GM12873 (cell line): ENCODE measurements at regions not wholly inside any gene's neighbourhood (a gene's known extent, or its start where the extent isn't known, plus 50 kb on each side); places are given as distances from the start of the nearest gene placed in this dataset.

Experiments
- TF ChIP-seq, protein P1 (sequence below): IDR thresholded peaks from 2 replicates; pipeline ENCODE4 v1.5.1; 2012; ENCODE audit warnings: low read depth, mild to moderate bottlenecking, moderate library complexity, low read length, control low read depth; ENCODE audit not compliant: insufficient read depth; ENCODE audit errors: missing control alignments

DNA sequence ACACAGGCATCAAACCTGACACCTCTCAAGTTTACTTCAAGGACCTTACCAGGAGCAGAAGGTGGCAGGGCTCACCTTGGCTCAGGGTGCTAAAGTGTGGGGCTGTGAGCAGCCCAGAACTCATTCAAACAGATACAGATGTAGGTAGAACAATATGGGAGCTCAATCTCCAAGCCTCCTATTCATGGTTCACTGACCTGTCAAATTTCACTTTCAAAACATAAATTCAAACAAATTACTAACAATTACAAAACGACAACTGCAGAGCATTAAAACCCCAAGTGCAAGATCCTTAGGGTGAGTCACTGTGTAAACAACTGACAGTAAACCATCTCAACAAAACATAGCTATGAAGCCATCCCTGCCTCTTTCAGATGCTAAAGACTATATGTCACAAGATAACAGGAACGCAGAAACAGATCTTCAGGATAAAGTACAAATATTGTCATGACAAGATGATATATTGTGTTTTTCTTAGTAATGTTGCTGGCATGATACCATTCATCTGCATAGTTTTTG is 303.5 kb upstream of the ANO3 start:
- TF ChIP-seq, protein P1, sequence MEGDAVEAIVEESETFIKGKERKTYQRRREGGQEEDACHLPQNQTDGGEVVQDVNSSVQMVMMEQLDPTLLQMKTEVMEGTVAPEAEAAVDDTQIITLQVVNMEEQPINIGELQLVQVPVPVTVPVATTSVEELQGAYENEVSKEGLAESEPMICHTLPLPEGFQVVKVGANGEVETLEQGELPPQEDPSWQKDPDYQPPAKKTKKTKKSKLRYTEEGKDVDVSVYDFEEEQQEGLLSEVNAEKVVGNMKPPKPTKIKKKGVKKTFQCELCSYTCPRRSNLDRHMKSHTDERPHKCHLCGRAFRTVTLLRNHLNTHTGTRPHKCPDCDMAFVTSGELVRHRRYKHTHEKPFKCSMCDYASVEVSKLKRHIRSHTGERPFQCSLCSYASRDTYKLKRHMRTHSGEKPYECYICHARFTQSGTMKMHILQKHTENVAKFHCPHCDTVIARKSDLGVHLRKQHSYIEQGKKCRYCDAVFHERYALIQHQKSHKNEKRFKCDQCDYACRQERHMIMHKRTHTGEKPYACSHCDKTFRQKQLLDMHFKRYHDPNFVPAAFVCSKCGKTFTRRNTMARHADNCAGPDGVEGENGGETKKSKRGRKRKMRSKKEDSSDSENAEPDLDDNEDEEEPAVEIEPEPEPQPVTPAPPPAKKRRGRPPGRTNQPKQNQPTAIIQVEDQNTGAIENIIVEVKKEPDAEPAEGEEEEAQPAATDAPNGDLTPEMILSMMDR, result no peak

GRCh38 chr11:26030399-26030798 is 301.5 kb upstream of the ANO3 start:
- TF ChIP-seq, protein P1, result no peak

DNA sequence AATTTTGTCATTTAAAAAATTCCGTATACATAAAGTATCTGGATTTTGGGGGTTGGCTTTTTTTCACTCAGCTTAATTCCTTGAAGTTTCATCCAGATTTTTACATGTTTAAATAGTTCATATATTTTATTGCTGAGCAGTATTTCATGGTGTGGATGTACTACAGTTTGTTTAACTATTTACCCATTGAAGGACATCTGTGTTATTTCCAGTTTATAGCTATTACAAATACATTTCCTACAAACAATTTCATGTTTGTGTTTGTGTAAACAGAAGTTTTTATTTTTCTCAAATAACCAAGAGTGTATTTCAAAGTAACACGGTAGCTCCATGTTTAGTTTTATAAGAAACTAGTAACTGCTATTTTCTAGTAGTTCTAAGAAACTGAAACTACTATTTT is 299.7 kb upstream of the ANO3 start:
- TF ChIP-seq, protein P1, result no peak

- TF ChIP-seq, protein P1, result no peak
Measured at GRCh38 chr11:26035696-26036095, 296.2 kb upstream of the ANO3 start.

GRCh38 chr11:26037716-26038115 is 294.2 kb upstream of the ANO3 start:
- TF ChIP-seq, protein P1, result no peak

DNA sequence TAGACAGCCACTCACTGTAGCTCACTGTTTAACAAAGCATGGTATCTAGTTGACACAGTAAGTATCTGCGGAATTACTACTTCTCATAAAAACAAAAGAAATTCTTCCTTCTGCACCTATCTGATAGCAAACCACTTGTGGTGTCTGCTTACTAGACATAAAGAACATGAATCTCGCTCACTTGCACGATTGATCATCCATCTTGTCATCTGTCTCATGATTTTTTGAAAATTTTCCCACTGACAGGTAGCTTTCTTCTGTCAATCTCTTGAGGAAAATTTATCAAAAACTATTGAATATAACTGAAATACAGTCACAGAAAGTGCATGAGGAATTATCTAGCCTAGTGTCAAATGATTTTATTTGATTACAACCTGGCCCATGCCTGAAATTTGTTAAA is 291.6 kb upstream of the ANO3 start:
- TF ChIP-seq, protein P1, result no peak

GRCh38 chr11:26042113-26042512 is 289.8 kb upstream of the ANO3 start:
- TF ChIP-seq, protein P1, result no peak

GRCh38 chr11:26043665-26044064 is 288.3 kb upstream of the ANO3 start:
- TF ChIP-seq, protein P1, result no peak
